ENCODE measurements at regions not wholly inside any gene's neighbourhood (a gene's known extent, or its start where the extent isn't known, plus 50 kb on each side); places are given as distances from the start of the nearest gene placed in this dataset.

- no peak overlapping the region for H3K27ac ChIP-seq
- peak in 1 of 8 donors; percentile 43 for ATAC-seq
- no peak for TF ChIP-seq CTCF (IDR thresholded peaks at IDR 0.05)
- no peak overlapping the region for H3K4me3 ChIP-seq
- intact Hi-C loops (cut with DNase I), result loop anchor here in 2 of 10 donors (10.0 kb wide), 1 partner anchor 189 kb away; no protein-coding TSS in a partner anchor
- WGBS, 2 donors, result 50 to 57% methylated on average over 14 of the region's 14 CpGs
- no peak for DNase-seq
- no peaks in the 10 kb centered on the region for H3K9me3 ChIP-seq
- no peaks in the 10 kb centered on the region for H3K36me3 ChIP-seq
- peaks cover 0 to 15% (median 0%) of the 10 kb centered on the region in 7 donors for H3K27me3 ChIP-seq
- H3K4me1 ChIP-seq, result no peaks in the 10 kb centered on the region
Observed at GRCh38 chr2:11024259-11024645, 112.5 kb downstream of the KCNF1 start.

GRCh38 chr2:11024687-11025086 is 113.0 kb downstream of the KCNF1 start:
- no peak overlapping the region for H3K4me3 ChIP-seq
- no peaks in the 10 kb centered on the region for H3K36me3 ChIP-seq
- 84 to 86% methylated on average over 7 of the region's 7 CpGs for WGBS, 2 donors
- no peaks in the 10 kb centered on the region for H3K4me1 ChIP-seq
- ATAC-seq (no peak), DNase-seq (no peak)
- no peak overlapping the region for H3K27ac ChIP-seq
- H3K27me3 ChIP-seq, result peaks cover 0 to 15% (median 0%) of the 10 kb centered on the region in 7 donors
- TF ChIP-seq CTCF (IDR thresholded peaks at IDR 0.05), result no peak
- H3K9me3 ChIP-seq, result no peaks in the 10 kb centered on the region
- intact Hi-C loops (cut with DNase I), result loop anchor here in 5 of 10 donors (5.0 to 10.0 kb wide), 2 partner anchors 190 to 192 kb away; no protein-coding TSS in a partner anchor

GRCh38 chr2:11026286-11026921 is 114.7 kb downstream of the KCNF1 start:
- DNase-seq, result no peak
- Histone ChIP-seq H3K4me3 (no peak overlapping the region), H3K4me1 (no peaks in the 10 kb centered on the region), H3K9me3 (no peaks in the 10 kb centered on the region), H3K36me3 (no peaks in the 10 kb centered on the region), H3K27me3 (peaks cover 0 to 8% (median 0%) of the 10 kb centered on the region in 7 donors), H3K27ac (no peak overlapping the region)
- 91 to 94% methylated on average over 15 of the region's 15 CpGs for WGBS, 2 donors
- no peak for TF ChIP-seq CTCF (IDR thresholded peaks at IDR 0.05)
- no peak for ATAC-seq
- intact Hi-C loops (cut with DNase I), result loop anchor here in 5 of 10 donors (5.0 to 10.0 kb wide), 2 partner anchors 192 to 194 kb away; no protein-coding TSS in a partner anchor

GRCh38 chr2:11027195-11027594 is 115.5 kb downstream of the KCNF1 start:
- TF ChIP-seq CTCF (IDR thresholded peaks at IDR 0.05), result no peak
- intact Hi-C loops (cut with DNase I), result loop anchor here in 5 of 10 donors (5.0 to 10.0 kb wide), 2 partner anchors 192 to 195 kb away; no protein-coding TSS in a partner anchor
- H3K4me1 ChIP-seq, result peaks cover 0 to 2% (median 0%) of the 10 kb centered on the region in 9 donors
- H3K27ac ChIP-seq, result no peak overlapping the region
- no peaks in the 10 kb centered on the region for H3K36me3 ChIP-seq
- no peak for DNase-seq
- H3K4me3 ChIP-seq, result no peak overlapping the region
- 90 to 91% methylated on average over 7 of the region's 7 CpGs for WGBS, 2 donors
- no peaks in the 10 kb centered on the region for H3K9me3 ChIP-seq
- H3K27me3 ChIP-seq, result peaks cover 0 to 8% (median 0%) of the 10 kb centered on the region in 7 donors
- ATAC-seq, result no peak

All from heart right ventricle (tissue), 16 donors.